IMR-90 (cell line): ENCODE measurements at regions not wholly inside any gene's neighbourhood (a gene's known extent, or its start where the extent isn't known, plus 50 kb on each side); places are given as distances from the start of the nearest gene placed in this dataset.

Source experiments
- ATAC-seq: fragments of 200-7000 bp; cut with Tn5 transposase; 2 replicates; pipeline ENCODE4 v1.9.1; 2020; ENCODE audit warnings: low read depth, mild to moderate bottlenecking, moderate library complexity
- BruUV-seq: library from RNA; stranded (reverse); fragments of 400-500 nt; replicated peaks from 2 replicates; lab custom pipeline; 2021; lab: Mats Ljungman, UMichigan
- CTCF ChIA-PET: fragments of 300-600 bp; formaldehyde crosslinking; extraction: SDS; loops from one replicate; lab custom pipeline; 2021; ENCODE audit warnings: antibody characterized with exemption; lab: Yijun Ruan, JAX
- POLR2A ChIA-PET: fragments of 300-600 bp; sonication (Branson Sonifier 250); formaldehyde crosslinking; loops from one replicate; lab custom pipeline; 2022; ENCODE audit warnings: antibody characterized with exemption; ENCODE audit not compliant: unreplicated experiment; lab: Charles Lee
- DNase-seq: peaks from one replicate; pipeline ENCODE4 v3.0.0; 2013
- H2AFZ ChIP-seq: replicated peaks from 2 replicates; pipeline ENCODE3; 2013; ENCODE audit warnings: low read length, mild to moderate bottlenecking; ENCODE audit not compliant: poor library complexity
- H2AK5ac ChIP-seq: 2 replicates; pipeline ENCODE4 v1.6.1; 2013; ENCODE audit warnings: low read depth, low read length, inconsistent platforms
- H2AK9ac ChIP-seq: replicated peaks from 2 replicates; pipeline ENCODE3; 2013; ENCODE audit warnings: mild to moderate bottlenecking, low read depth, low read length, moderate library complexity; ENCODE audit not compliant: poor library complexity
- H2BK120ac ChIP-seq: 2 replicates; pipeline ENCODE4 v1.6.1; 2013; ENCODE audit warnings: low read depth, low read length, inconsistent platforms
- H2BK15ac ChIP-seq: 3 replicates; pipeline ENCODE4 v1.6.1; 2013; ENCODE audit warnings: low read depth, low read length, inconsistent platforms
- H2BK20ac ChIP-seq: 2 replicates; pipeline ENCODE4 v1.6.1; 2013; ENCODE audit warnings: low read depth, mild to moderate bottlenecking, inconsistent platforms, low read length, moderate library complexity
- H2BK5ac ChIP-seq: 2 replicates; pipeline ENCODE4 v1.6.1; 2013; ENCODE audit warnings: mild to moderate bottlenecking, low read depth, low read length, inconsistent platforms; ENCODE audit not compliant: poor library complexity, severe bottlenecking
- H3K14ac ChIP-seq: replicated peaks from 2 replicates; pipeline ENCODE4 v1.6.1; 2013; ENCODE audit warnings: low read depth, low read length, inconsistent platforms
- H3K18ac ChIP-seq: 2 replicates; pipeline ENCODE4 v1.6.1; 2013; ENCODE audit warnings: low read depth, low read length, control low read depth
- H3K23ac ChIP-seq: 2 replicates; pipeline ENCODE4 v1.6.1; 2013; ENCODE audit warnings: low read depth, low read length, inconsistent platforms
- H3K27ac ChIP-seq: 2 replicates; pipeline ENCODE4 v1.5.1; 2013; ENCODE audit warnings: mild to moderate bottlenecking, control low read depth, low read length; ENCODE audit not compliant: insufficient read depth
- H3K27me3 ChIP-seq: 2 replicates; pipeline ENCODE4 v1.6.1; 2013; ENCODE audit warnings: low read length; ENCODE audit not compliant: control insufficient read depth, insufficient read depth
- H3K36me3 ChIP-seq: 2 replicates; pipeline ENCODE4 v1.6.1; 2013; ENCODE audit warnings: low read length, mixed read lengths; ENCODE audit not compliant: control insufficient read depth, insufficient read depth
- H3K4ac ChIP-seq: 2 replicates; pipeline ENCODE4 v1.6.1; 2013; ENCODE audit warnings: low read depth, low read length, inconsistent platforms
- H3K4me1 ChIP-seq: 2 replicates; pipeline ENCODE4 v1.6.1; 2013; ENCODE audit warnings: low read length, mixed read lengths; ENCODE audit not compliant: control insufficient read depth, insufficient read depth
- H3K4me2 ChIP-seq: 2 replicates; pipeline ENCODE4 v1.6.1; 2013; ENCODE audit warnings: low read depth, mild to moderate bottlenecking, control low read depth, low read length, moderate library complexity
- H3K4me3 ChIP-seq: 2 replicates; pipeline ENCODE4 v1.5.1; 2013; ENCODE audit warnings: low read depth, mild to moderate bottlenecking, control low read depth, low read length, moderate library complexity; ENCODE audit not compliant: insufficient read depth
- H3K56ac ChIP-seq: 2 replicates; pipeline ENCODE4 v1.6.1; 2013; ENCODE audit warnings: low read length, inconsistent platforms; ENCODE audit not compliant: insufficient read depth; ENCODE audit errors: extremely low read depth
- H3K79me1 ChIP-seq, 2 experiments: 2 replicates each; pipeline ENCODE4 v1.6.1; 2013; ENCODE audit warnings: low read length in 2 of 2, inconsistent platforms in 1 of 2, low read depth in 1 of 2
- H3K9ac ChIP-seq: 2 replicates; pipeline ENCODE4 v1.6.1; 2013; ENCODE audit warnings: low read depth, low read length, control low read depth
- H3K9me1 ChIP-seq: 2 replicates; pipeline ENCODE4 v1.6.1; 2013; ENCODE audit warnings: low read length, inconsistent platforms; ENCODE audit not compliant: insufficient read depth
- H3K9me3 ChIP-seq: 2 replicates; pipeline ENCODE4 v1.6.1; 2013; ENCODE audit warnings: low read length; ENCODE audit not compliant: control insufficient read depth, insufficient read depth
- H4K20me1 ChIP-seq: 2 replicates; pipeline ENCODE4 v1.6.1; 2013; ENCODE audit warnings: low read length, inconsistent platforms; ENCODE audit not compliant: insufficient read depth
- H4K5ac ChIP-seq: 2 replicates; pipeline ENCODE4 v1.6.1; 2013; ENCODE audit warnings: mild to moderate bottlenecking, low read depth, low read length, control low read depth
- H4K8ac ChIP-seq, 2 experiments: 2 replicates each; pipeline ENCODE4 v1.6.1; 2013; ENCODE audit warnings: low read depth in 2 of 2, low read length in 2 of 2, control low read depth in 1 of 2, inconsistent platforms in 1 of 2
- H4K91ac ChIP-seq: 2 replicates; pipeline ENCODE4 v1.6.1; 2013; ENCODE audit warnings: low read depth, low read length, inconsistent platforms; ENCODE audit not compliant: insufficient read depth
- FOS ChIP-seq: fragments of 150-350 bp; IDR thresholded peaks from 2 replicates; pipeline ENCODE4 v1.6.1; 2016; ENCODE audit warnings: low read depth, low read length
- SMC3 ChIP-seq: fragments of 150-350 bp; IDR thresholded peaks from 2 replicates; pipeline ENCODE4 v1.6.1; 2016; ENCODE audit warnings: low read depth, mild to moderate bottlenecking, antibody characterized with exemption, low read length, moderate library complexity
- dilution Hi-C: fragments of 300-500 bp; cut with HindIII; formaldehyde crosslinking; loops from one replicate; pipeline ENCODE4 v1.14.3; 2018; ENCODE audit warnings: low sequenced_read_pairs; ENCODE audit not compliant: unreplicated experiment
- in situ Hi-C: fragments of 300-500 bp; cut with MboI; formaldehyde crosslinking; loops from 3 replicates; pipeline ENCODE4 v1.14.3; 2019; ENCODE audit warnings: low sequenced_read_pairs, inconsistent platforms, mixed read lengths
- intact Hi-C: fragments of 100-400 bp; cut with micrococcal nuclease; formaldehyde crosslinking; loops from 2 replicates; pipeline ENCODE4 v1.10.0; 2022
- TF ChIP-seq, protein P1 (sequence below): fragments of 150-350 bp; IDR thresholded peaks from 2 replicates; pipeline ENCODE4 v1.6.1; 2017; ENCODE audit warnings: mild to moderate bottlenecking, antibody characterized with exemption, low read length, low read depth

DNA sequence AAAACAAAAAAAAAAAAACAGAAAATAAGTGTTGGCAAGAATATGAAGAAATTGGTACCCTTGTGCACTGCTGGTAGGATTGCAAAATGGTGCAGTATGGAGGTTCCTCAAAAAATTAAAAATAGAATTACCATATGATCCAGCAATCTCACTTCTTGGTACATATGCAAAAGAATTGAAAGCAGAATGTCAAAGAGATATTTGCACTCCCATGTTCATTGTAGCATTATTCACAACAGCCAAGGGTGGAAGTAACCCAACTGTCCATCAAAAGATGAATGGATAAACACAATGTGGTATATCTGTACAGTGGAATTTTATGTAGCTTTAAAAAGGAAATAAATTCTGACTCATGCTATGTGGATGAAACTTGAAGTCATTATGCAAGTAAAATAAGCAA is 72.8 kb upstream of the POU3F3 start:
- ATAC-seq (no peak), DNase-seq (no peak)
- POLR2A ChIA-PET = no interaction called here
- Histone ChIP-seq H3K4me2 (no peak overlapping the region), H4K20me1 (no peaks in the 10 kb centered on the region), H4K5ac (no peak overlapping the region), H2BK120ac (no peak overlapping the region), H3K27ac (no peak overlapping the region), H3K9ac (no peak overlapping the region), H4K91ac (no peak overlapping the region), H3K4me3 (no peak overlapping the region), H3K14ac (no peak overlapping the region), H3K4ac (no peak overlapping the region), H3K36me3 (no peaks in the 10 kb centered on the region), H2BK15ac (no peak overlapping the region), H3K79me1 (no peaks in the 10 kb centered on the region), H2AFZ (no peak overlapping the region), H3K27me3 (no peaks in the 10 kb centered on the region), H3K9me3 (peaks cover 7% of the 10 kb centered on the region), H2BK20ac (no peak overlapping the region), H4K8ac (no peak overlapping the region), H2AK5ac (no peak overlapping the region), H3K18ac (no peak overlapping the region), H2AK9ac (no peak overlapping the region), H3K23ac (no peak overlapping the region), H3K4me1 (no peaks in the 10 kb centered on the region), H3K56ac (no peak overlapping the region), H2BK5ac (no peak overlapping the region), H3K9me1 (no peaks in the 10 kb centered on the region)
- no TSS peak for BruUV-seq
- dilution Hi-C loops (no loop called here), in situ Hi-C loops (no loop called here), intact Hi-C loops (no loop called here)
- no peak for TF ChIP-seq SMC3
- TF ChIP-seq, protein P1, sequence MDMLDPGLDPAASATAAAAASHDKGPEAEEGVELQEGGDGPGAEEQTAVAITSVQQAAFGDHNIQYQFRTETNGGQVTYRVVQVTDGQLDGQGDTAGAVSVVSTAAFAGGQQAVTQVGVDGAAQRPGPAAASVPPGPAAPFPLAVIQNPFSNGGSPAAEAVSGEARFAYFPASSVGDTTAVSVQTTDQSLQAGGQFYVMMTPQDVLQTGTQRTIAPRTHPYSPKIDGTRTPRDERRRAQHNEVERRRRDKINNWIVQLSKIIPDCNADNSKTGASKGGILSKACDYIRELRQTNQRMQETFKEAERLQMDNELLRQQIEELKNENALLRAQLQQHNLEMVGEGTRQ = no peak
- no peak for TF ChIP-seq FOS
- CTCF ChIA-PET = no interaction called here
